Gastrocnemius medialis (tissue), 4 donors: ENCODE measurements at regions not wholly inside any gene's neighbourhood (a gene's known extent, or its start where the extent isn't known, plus 50 kb on each side); places are given as distances from the start of the nearest gene placed in this dataset.

Source experiments
- ATAC-seq, 2 donors: fragments of 150-250 bp; one replicate each; pipeline ENCODE4 v1.9.1; 2016
- DNase-seq, 2 donors: peaks; one replicate each; pipeline ENCODE4 v3.0.0-alpha.2; 2019
- H3K27ac ChIP-seq, 4 donors: fragments of 200-600 bp; sonication (generic); 1 replicate in 1 of 4; 2 replicates in 3 of 4; pipeline ENCODE4 v1.5.1; 2016 to 2018; ENCODE audit warnings: mild to moderate bottlenecking in 2 of 4, moderate library complexity in 1 of 4
- H3K27me3 ChIP-seq, 3 donors: fragments of 200-600 bp; sonication (generic) in 2 of 3; 1 replicate in 1 of 3; 2 replicates in 2 of 3; pipeline versions ENCODE4 v1.5.1 to v1.6.0; 2016 to 2019; ENCODE audit warnings: mild to moderate bottlenecking in 1 of 3, moderate library complexity in 1 of 3
- H3K36me3 ChIP-seq, 2 donors: fragments of 200-600 bp; sonication (generic) in 1 of 2; one replicate each; pipeline ENCODE4 v1.5.1; 2017 to 2018
- H3K4me1 ChIP-seq, 2 donors: fragments of 200-600 bp; sonication (generic) in 1 of 2; one replicate each; pipeline ENCODE4 v1.5.1; 2016 to 2017; ENCODE audit warnings: mild to moderate bottlenecking in 2 of 2
- H3K4me3 ChIP-seq, 4 donors: fragments of 200-600 bp; sonication (generic) in 3 of 4; 1 replicate in 1 of 4; 2 replicates in 3 of 4; pipeline ENCODE4 v1.5.1; 2016 to 2019; ENCODE audit warnings: mild to moderate bottlenecking in 2 of 4
- H3K9me3 ChIP-seq, 3 donors: fragments of 200-600 bp; sonication (generic) in 2 of 3; 1 replicate in 1 of 3; 2 replicates in 2 of 3; pipeline ENCODE4 v1.5.1; 2016 to 2019
- CTCF ChIP-seq, 5 experiments: fragments of 450-650 bp in 3 of 5; fragments of 200-600 bp in 2 of 5; sonication (generic) in 2 of 5; IDR thresholded peaks in 4 of 5; conservative IDR thresholded peaks in 1 of 5; 1 replicate in 4 of 5; 2 replicates in 1 of 5; pipeline ENCODE4 v1.5.1; 2016 to 2019; ENCODE audit warnings: antibody characterized with exemption in 5 of 5, mild to moderate bottlenecking in 3 of 5, moderate library complexity in 3 of 5
- POLR2A ChIP-seq, 2 donors: fragments of 450-650 bp; IDR thresholded peaks; one replicate each; pipeline ENCODE4 v1.6.1; 2017; ENCODE audit warnings: antibody characterized with exemption in 2 of 2, mild to moderate bottlenecking in 2 of 2, moderate library complexity in 2 of 2
- in situ Hi-C, 4 donors: fragments of 200-750 bp; cut with MboI; loops; one replicate each; pipeline versions ENCODE4 v1.15.0 to v1.8.0; 2017; ENCODE audit warnings: low sequenced_read_pairs in 4 of 4
- intact Hi-C: fragments of 100-400 bp; cut with DNase I; formaldehyde crosslinking; loops from one replicate; pipeline ENCODE4 v1.15.1; 2023; ENCODE audit warnings: low total_unique reads

DNA sequence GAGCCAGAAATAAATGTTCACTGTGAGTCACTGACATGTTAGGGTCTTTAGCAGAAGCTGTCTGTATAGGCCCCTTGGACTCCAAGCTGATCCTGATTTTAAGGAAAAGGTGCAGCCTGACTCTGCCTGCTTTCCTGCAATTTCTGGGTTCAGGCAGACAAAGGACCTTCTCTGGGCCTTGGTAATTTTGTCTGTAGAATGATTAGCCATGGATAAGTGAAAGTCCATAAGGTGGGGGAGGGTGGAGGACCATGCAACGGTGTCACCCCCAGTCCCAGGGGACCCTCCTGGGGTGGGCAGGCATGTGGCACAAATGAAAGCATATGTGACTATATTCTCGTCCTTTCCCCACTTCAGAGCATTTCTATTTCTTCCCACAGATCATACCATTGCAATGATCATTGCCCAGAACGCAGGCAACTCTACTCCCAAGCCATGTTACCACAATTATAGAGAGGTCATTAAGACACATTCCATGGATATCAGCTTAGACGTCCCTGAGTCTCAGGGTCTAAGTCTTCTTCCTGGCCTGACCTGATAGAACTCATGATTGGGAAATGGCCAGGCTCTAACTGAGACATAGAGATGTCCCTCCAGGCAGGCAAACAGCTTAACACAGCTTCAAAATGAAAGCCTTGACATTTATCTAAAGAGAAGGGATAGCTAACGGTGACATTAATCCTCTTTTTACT is 157.9 kb upstream of the ALDH1B1 start:
- ATAC-seq (no peak), DNase-seq (no peak)
- no peaks in the 10 kb centered on the region for H3K4me1 ChIP-seq
- no peaks in the 10 kb centered on the region for H3K27me3 ChIP-seq
- in situ Hi-C loops (loop anchor here in 1 of 4 donors (10.0 kb wide), 1 partner anchor 50 kb away; no protein-coding TSS in a partner anchor), intact Hi-C loops (no loop called here)
- no peak overlapping the region for H3K4me3 ChIP-seq
- TF ChIP-seq CTCF (IDR thresholded peaks at IDR 0.05 in 4 of 5, conservative IDR thresholded peaks at IDR 0.05 in 1 of 5) (no peak), POLR2A (IDR thresholded peaks at IDR 0.05) (no peak)
- H3K9me3 ChIP-seq: no peaks in the 10 kb centered on the region
- H3K27ac ChIP-seq: no peak overlapping the region
- H3K36me3 ChIP-seq: no peaks in the 10 kb centered on the region

- in situ Hi-C loops: loop anchor here in 1 of 4 donors (10.0 kb wide), 1 partner anchor 51 kb away; no protein-coding TSS in a partner anchor
These were observed 158.6 kb upstream of the ALDH1B1 start for GRCh38 chr9:38233796-38234355.

DNA sequence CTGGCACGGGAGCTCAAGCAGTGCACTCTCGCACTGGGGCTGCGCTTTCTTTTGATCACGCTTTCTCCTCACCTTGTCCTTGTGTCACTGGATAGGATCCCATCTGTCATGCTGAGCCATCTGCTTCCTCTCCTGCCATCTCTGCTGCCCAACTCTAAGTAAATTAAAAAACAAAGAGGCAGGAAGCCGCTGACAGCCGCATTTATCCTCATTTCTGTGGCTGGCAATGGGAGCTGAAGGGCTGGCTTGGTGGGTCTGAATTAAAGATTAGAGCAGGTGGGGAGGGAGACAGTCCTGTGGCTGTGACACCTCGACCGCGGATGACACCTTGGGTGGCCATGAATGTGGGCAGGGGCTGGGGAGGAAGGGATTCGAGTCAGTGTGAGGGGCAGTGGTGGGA is 159.2 kb upstream of the ALDH1B1 start:
- intact Hi-C loops (no loop called here), in situ Hi-C loops (loop anchor here in 1 of 4 donors (10.0 kb wide), 1 partner anchor 51 kb away; no protein-coding TSS in a partner anchor)
- no peaks in the 10 kb centered on the region for H3K9me3 ChIP-seq
- no peaks in the 10 kb centered on the region for H3K36me3 ChIP-seq
- DNase-seq: no peak
- peaks cover 0 to 2% (median 0%) of the 10 kb centered on the region in 3 donors for H3K27me3 ChIP-seq
- TF ChIP-seq POLR2A (IDR thresholded peaks at IDR 0.05) (no peak), CTCF (IDR thresholded peaks at IDR 0.05 in 4 of 5, conservative IDR thresholded peaks at IDR 0.05 in 1 of 5) (no peak)
- no peak overlapping the region for H3K27ac ChIP-seq
- no peak overlapping the region for H3K4me3 ChIP-seq
- no peak for ATAC-seq
- no peaks in the 10 kb centered on the region for H3K4me1 ChIP-seq

More at GRCh38 chr9:38233796-38234355, 158.6 kb upstream of the ALDH1B1 start:
- H3K4me1 ChIP-seq: no peaks in the 10 kb centered on the region
- DNase-seq: no peak
- intact Hi-C loops: no loop called here
- ATAC-seq: no peak
- no peak overlapping the region for H3K27ac ChIP-seq
- H3K36me3 ChIP-seq: no peaks in the 10 kb centered on the region
- TF ChIP-seq CTCF (IDR thresholded peaks at IDR 0.05 in 4 of 5, conservative IDR thresholded peaks at IDR 0.05 in 1 of 5): no peak
- no peak for TF ChIP-seq POLR2A (IDR thresholded peaks at IDR 0.05)
- H3K9me3 ChIP-seq: no peaks in the 10 kb centered on the region
- no peak overlapping the region for H3K4me3 ChIP-seq
- no peaks in the 10 kb centered on the region for H3K27me3 ChIP-seq

DNA sequence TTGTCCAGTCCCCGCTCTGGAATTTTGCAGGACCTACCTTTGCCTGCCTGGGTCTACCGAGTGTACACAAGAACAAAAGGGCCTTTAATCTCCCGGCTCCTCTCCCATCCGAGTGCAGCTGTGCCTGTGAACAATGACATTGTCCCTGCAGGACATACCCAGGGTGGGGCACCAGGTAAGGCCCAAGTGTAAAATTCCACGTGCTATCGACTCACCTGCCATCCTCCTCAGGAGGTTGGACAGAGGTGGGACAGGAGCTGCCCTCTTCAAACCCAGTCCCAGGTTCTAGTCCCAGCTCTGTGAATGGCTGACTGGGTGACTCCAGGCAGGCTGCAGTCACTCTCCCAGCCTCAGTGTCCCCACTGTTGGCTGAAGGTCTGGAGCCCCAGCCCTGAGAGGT is 159.6 kb upstream of the ALDH1B1 start:
- Histone ChIP-seq H3K9me3 (no peaks in the 10 kb centered on the region), H3K36me3 (no peaks in the 10 kb centered on the region), H3K4me1 (no peaks in the 10 kb centered on the region), H3K27me3 (peaks cover 0 to 6% (median 0%) of the 10 kb centered on the region in 3 donors), H3K27ac (no peak overlapping the region), H3K4me3 (no peak overlapping the region)
- in situ Hi-C loops: loop anchor here in 1 of 4 donors (10.0 kb wide), 1 partner anchor 52 kb away; no protein-coding TSS in a partner anchor
- intact Hi-C loops: no loop called here
- no peak for TF ChIP-seq POLR2A (IDR thresholded peaks at IDR 0.05)
- TF ChIP-seq CTCF (IDR thresholded peaks at IDR 0.05 in 4 of 5, conservative IDR thresholded peaks at IDR 0.05 in 1 of 5): no peak
- DNase-seq (no peak), ATAC-seq (no peak)
